ENCODE measurements at regions not wholly inside any gene's neighbourhood (a gene's known extent, or its start where the extent isn't known, plus 50 kb on each side); places are given as distances from the start of the nearest gene placed in this dataset.
A peak's percentile ranks its signal among the peaks of the same experiment; 100 is the strongest.

DNA sequence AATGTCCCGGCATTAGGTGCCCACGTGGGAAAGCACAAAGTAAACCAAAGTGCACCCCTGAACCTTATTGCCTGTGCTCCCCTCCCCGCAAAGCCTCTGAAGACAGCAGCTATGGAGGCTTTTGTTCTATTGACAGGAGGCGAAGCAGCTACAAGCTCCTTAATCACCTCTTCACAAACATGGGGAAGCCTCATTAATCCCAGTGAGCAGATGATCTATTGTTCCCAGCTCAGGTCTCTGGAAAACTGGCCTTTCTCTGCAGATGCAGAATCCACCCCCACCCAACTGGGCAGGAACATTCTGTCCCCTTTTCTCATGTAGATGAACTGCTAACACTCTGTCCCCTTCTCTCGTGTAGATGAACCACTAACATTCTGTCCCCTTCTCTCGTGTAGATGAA is 190.5 kb upstream of the CSF3R start:
- DNase-seq = no peak

DNA sequence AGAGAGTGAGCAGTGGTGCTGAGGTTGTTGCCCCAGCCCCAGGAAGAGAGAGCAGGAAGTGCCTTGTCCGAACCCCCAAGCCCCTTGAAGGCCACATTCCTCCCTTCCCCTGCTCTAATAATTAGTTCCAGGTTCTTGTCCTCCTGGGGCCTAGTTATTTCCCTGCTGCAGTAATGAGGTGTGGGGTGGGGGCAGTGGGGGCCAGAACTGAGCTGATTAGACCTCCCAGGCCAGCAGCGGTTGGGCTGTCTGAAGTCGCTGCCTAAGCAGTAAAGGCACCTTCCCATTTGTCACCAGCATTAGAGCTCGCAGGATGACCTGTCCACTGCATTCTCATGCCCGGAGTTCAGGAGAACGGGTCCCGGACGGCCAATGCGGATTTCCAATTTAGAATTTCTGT is 186.5 kb upstream of the CSF3R start:
- no peak for DNase-seq

DNA sequence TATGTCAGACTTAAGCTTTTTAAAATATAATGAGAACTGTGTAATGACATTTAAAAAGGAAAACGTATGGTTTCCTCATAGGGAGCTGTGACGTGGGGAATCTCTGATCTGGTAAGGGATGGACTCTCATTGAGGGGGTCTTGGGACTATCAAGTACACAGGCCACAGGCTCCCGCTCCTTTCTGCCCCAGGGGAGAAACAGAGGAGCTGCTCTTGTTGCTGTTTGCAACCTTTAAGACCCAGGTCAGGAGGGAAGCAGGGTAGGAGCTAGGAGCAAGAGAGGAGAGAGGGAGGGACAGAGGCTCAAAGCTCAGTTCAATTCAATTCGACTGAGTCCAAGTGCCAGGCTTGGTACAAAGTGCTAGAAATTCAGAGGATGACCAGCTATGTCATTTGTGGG is 185.1 kb upstream of the CSF3R start:
- no peak for DNase-seq

DNA sequence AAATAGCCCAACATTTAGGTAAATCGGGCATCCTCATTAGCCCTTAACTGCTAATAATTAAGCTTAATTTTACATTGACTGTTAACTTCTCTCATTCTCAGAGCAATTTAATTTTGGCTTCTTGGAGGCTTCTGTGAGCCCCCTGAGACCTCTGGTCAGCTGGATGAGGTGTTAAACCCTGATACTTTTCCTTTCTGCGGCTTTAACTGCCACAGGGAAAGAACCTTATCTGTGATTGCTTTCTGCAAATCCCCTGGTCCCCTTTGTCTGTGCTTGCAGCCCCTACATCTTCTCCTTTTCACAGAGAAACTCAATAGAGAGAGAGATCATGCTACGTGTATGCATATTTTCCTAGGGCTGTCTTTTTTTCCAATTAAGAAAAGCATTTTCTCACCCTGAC is 184.5 kb upstream of the CSF3R start:
- DNase-seq = no peak

DNA sequence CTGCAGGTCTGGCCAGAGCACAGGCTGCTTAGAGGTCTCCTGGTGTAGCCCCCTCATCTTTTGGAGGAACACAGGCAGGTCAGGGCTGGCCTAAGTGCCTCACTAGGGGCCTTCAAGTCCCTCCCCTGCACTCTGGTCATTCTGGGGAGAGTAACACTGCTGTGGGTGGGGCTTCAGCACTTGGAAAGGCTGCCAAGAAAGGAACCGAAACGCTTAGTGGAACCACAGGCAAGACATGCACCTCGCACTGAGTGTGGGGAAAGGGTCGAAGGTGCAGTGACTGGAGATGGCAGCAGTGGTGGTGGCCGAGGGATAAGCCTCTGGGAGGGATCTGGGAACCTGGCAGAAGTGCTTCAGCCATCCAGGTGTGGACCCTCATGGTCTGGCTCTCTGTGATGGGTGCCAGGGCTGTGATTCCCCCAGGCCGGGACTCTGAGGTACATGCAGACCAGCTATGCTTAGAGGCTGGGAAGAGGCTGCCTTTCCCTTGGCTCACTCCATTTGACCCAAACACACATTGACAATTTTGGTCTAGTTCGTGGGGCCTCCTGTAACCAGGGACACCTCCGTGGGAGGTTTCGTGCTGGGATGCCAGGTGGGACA is 182.9 kb upstream of the CSF3R start:
- DNase-seq = no peak

DNA sequence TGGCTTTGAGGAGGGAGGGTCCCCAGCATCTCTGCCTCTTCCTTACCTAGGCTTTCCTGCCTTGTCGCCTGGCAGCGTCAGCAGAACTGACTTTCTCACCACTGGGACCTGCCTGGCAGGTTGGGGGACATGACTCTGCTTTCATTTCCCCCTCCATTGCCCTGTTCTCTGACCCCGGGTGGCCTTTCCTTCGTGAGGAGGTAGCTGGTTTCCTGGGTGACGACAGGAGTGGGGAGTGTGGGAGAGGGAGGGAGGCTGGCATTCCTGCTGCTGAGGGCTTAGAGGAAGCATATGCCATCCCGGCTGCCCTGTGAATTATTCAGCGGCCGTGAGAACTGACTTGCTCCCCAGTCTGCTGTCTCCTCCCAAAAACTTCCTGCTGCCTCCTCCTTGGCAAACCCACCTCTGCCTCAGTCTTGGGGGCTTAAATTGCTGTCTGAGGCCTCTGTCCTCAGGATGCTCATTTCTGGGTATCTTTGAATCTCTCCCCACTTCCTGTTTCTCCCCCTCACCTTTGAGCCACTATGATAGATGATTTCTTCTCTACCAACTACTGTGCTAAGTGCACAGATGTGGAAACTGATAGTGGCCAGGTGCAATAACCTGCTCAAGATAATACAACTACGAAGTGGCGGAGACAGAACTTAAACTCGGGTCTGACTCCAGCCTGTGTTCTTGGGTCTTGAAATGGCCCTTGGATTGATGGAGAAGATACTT is 182.0 kb upstream of the CSF3R start:
- DNase-seq = no peak

DNA sequence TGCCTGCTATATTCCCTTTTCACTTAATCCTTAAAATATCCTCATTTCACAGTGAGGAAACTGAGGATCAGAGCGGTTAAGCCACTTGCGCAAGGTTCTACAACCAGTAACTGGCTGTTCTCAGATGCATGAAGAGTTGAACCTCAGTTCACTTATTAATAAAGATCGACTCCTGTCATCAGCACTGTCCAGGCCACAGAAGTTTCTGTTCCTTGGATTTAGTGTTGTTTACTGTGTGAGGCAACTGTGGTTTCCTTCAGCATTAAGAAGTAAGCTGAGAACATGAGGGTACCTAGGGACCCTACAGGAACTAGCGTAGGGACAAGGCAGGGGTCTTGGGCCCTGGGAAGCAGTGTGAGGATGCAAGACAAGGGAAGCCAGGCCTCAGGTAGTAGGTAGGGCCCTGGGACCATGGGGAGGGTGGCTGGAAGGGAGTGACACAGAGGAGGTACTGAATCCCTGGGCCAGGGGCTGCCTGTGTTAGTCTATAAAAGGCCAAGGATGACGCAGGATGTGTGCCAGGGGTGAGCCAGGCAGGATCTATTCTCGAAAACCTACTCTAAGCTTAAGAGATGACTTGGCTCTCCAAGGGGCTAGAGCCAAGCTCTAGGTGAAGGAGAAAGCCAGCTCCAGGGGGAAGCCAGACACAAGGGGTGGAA is 181.2 kb upstream of the CSF3R start:
- DNase-seq = no peak

DNA sequence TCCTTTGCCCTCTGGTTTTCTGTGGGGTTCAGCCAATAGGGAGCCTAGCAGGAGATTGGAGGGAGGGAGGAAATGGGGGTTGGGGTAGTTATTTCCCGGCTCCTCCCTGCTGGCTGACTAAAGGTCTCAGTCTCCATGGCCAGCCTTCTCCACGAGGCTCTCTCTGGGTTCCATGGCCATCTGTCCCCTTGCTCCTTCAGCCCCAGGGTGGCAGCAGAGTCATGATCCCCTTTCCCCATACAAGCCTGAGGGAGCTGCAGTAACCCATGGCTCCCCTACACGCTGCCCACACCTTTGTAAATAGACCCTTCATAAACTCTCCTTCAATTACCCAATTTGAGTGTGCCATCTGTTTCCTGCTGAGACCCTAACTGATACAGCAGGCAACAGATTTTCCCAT is 176.1 kb upstream of the CSF3R start:
- no peak for DNase-seq

DNA sequence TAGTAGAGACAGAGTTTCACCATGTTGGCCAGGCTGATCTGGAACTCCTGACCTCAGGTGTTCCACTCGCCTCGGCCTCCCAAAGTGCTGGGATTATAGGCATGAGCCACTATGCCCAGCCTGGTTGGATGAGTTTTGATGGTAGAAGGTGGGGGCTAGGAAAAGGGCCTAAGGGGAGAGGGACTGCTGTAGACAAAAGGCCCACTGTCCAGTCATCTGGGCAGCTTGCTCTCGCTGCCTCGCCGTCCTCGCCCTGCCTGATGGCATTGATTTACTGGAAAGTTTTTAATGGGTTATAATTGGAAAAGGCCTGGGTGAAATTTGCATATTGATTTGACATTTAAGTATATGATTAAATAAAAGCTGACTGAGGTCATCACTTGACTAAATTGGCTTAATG is 175.1 kb upstream of the CSF3R start:
- DNase-seq = no peak

DNA sequence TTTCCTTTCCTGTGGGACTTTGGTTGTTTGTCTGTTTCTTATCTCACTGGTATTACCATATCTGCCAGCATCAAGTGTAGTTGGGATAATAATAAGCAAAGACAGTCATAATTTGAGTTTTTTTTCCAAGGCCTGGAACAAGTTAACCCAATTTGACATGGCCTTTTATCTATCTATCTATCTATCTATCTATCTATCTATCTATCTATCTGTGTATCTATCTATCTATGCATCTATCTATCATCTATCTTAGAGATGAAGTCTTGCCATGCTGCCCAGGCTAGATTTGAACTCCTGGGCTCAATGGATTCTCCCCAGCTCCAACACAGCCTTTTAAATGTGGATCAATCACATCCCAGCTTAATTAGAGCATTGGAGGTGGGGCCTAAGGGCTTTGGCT is 174.1 kb upstream of the CSF3R start:
- DNase-seq = no peak

DNA sequence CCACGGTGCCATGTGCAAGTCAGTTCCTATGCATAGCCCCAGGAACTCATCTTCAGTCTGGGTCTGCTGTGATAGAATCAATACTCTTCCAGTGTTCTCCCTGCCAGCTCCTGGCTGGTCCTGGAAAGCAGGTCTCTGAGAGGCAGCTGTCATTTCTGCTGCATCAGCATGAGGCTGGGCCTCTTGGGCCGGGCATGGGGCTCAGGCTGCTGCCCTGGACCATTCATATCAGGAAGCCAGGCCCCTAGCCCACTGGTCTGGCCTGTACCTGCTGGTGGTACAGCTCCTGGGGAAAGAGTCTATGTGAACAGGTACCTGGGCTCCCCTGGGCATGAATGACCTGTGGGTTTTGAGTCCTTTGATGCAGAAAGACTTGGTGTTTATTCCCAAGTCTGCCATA is 173.6 kb upstream of the CSF3R start:
- no peak for DNase-seq

DNA sequence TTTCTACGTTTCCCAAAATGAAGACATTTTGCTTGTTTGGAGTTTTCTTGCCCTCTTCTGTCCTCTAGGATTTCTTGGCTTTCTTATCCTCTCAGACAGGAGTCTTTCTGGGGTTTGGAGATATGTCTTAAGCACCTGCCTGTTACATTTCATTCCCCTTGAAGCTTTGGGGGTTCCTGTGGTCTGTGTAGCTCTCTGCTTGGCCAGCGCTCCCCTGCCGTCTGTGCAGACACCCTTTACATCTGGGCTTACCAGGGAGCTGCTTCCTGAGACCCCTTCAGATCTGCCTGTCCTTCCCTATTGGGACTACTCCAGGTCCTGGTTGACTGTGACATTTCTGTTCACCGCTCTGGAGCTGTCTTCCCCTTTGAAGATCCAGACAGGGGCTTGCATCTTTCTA is 171.9 kb upstream of the CSF3R start:
- no peak for DNase-seq

DNA sequence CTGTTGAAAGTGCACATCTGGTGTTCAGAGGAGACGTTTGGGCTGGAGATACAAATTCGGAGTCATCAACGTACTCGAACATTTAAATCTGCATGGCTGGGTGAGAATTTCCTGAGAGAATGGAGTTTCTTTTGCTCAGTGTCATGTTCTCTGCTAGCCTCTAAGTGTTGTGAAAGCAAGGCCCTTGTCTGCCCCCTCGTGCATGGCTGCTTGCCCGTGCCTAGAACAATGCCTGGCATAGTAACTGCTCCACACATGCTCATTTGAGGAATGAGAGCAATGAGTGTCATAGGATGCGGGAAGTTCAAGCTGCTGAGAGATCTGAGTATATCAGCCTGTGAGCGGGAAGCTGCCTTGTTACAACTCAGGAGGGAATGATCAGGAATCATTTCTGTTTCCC is 171.1 kb upstream of the CSF3R start:
- DNase-seq = no peak

DNA sequence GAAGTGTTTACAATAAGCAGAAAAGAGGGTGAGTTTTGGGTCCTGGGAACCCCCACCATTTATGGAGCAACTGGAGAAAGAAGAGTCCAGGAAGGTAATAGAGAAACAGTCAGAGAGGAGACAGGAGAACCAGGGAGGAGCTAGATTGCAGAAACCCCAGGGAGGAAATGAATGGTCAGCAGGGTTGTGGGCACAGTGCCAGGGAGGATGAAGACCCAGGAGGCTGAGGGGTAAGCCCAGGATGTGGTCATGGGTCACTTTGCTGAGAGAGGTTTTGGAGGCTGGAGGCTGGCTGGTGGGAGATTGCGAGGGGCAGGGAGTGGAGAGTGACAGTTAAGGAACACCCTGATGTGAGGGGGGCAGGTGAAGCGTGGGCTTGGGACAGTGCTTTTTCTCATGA is 169.9 kb upstream of the CSF3R start:
- DNase-seq = no peak

DNA sequence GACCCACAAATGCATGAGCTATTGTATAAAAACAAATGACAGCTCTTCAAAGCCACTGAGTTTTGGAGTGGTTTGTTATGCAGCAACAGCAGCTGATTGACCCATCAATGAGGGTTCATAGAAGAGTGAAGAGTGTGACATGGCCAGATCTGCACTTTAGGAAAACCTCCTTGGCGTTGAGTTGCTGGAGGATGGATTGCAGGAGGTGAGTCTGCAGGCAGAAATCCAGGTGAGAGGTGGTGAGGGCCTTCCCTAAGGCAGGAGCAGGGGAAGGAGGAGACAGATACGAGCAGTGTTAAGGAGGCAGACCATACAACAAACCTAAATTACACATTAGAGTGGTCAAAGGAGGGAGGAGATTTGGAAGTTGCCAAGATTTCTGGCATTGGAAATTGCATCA is 169.3 kb upstream of the CSF3R start:
- DNase-seq = no peak

DNA sequence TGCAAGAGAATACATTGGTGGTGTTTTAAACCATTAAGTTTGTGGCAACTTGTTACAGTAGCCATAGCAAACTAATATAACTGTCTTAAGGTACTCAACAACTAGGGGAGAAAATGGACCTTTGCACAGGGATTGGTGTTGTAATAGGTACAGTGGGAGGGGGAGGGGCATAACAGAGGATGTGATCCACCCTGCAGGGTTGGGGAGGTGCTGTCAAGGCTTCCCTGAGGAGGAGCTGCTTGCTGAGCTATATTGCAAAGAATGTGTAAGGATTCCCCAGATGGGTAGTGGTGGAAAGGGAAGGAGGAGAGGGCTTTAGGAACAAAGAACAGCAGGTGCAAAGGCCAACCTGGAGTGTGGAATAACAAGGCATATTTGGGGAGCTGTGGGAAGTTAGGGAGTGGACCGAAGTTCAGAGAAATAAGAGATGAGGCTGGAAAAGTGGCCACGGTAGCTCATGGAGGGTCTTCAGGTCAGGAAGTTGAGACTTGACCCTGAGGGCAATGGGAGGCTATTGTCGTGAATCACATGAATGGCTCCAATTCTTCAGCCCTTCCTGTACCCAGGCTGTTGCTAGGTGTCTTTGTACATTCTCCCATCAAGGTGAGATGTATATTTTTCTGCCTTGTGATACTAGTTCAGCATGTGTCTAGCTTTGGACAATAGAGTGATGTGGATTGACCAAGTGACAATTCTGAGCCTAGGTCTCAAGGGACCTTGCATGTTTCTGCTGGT is 168.6 kb upstream of the CSF3R start:
- no peak for DNase-seq

DNA sequence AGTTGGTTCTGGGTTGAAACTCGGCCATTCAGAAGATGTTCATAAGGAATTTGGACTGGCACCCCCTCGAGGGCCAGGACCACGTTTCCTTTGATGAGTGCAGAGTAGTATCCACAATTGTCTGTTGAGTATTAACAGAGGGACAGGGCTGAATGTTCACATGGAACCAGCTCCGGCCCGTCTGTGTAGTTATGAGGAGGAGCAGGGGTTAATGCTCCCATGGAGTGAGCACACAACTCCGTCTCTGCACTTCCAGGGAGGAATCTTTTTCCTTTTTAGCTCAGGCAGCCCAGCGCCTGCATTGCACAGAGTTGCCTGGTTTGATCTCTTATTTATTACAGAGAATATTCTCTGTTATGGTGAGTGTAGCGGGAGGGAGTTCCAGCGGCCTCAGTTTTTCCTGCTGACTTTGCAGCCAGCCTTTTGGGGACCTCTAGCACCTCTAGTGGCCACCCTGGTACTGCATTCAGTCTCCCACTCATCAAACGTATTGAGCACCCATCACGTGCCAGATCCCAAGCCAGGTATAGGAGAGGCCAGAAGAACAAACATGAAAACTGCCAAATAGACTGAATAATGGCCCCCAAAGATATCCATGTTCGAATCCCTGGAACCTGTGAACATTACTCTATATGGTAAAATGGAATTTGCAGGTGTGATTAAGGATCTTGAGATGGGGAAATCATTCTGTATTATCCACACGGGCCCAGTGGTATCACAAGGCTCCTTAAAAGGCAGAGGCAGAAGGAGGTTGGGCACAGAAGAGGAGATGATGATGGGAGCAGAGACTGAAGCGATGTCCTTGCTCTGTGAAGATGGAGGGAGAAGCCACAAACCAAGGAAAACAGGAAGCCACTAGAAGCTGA is 167.7 kb upstream of the CSF3R start:
- peak; percentile 6 to 35 for DNase-seq

DNA sequence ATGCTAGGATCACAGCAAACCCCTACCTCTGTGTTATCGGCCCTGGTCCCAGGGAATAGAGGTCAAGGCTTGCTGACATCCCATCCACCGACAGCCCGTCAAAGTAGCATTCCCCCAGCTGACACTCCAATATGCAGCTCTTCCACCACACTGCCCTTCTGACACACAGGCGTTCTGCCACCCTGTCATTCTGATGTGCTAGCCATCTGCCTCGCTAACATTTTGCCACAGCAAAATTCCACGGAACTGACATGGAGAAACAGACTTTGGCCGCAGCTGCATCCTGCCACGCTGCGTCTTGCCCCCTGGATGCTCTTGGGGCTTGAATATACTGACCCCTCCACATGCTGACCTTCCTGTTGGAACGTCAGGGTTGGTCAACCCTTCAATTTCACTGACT is 163.2 kb upstream of the CSF3R start:
- DNase-seq = no peak

DNA sequence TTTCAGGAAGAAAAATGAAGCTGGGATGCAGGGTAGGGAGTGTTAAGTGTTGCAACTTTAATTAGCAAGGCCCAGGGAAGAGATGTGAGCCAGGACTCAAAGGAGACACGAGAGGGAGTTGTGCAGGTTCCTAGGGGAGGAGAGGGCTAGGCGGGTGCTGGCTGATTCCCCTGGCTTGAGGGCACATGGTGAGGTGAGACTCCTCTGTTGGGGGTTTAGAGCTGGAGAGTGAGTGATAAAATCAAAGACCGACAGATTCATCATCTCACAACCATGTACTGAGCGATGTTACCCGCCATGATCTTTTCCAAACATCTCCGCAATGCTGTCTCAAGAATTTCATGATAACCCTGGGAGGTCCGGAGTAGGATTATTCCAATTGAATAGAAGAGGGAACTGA is 161.8 kb upstream of the CSF3R start:
- no peak for DNase-seq

DNA sequence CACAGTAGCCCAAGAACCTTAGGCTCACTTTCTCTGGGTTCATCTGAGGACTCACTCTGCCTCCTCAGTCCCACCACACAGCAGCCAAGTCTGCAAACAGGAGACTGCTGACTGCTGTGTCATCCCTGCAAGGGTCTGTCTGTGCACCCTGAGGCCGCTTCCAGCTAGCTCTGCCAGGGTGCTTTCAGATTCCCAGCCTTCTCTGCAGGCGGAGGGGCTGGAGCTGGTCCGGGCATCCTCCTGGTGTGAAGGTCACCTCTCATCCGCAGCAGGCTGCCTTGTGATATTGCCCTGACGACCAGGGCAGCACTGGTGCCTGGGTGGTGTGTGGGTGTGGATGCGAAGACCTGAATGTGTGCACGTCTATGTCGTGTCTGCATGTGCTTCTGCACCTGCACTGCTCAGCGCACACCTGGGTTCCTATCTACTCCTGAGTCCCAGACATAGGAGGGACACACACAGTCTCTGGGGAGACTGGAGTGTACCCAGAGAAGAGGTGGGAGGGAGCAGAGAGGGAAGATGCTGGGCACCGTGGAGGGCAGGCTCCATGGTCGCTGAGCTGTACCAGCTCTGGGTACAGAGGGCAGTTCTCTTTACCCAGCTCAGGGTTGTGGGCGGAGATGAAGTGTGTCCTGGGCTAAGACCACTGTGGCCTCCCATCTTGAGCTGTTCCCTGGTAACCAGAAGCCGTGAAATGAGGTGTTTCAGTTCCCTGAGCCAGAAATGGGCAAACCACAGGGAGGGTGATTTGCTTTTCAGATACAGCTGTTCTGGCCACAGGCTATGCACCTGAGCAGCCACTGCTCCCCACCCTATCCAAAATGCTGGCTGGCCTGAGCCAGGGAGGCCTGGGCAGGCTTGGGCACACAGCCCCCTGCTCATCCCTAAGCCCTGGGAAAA is 160.9 kb upstream of the CSF3R start:
- no peak for DNase-seq

DNA sequence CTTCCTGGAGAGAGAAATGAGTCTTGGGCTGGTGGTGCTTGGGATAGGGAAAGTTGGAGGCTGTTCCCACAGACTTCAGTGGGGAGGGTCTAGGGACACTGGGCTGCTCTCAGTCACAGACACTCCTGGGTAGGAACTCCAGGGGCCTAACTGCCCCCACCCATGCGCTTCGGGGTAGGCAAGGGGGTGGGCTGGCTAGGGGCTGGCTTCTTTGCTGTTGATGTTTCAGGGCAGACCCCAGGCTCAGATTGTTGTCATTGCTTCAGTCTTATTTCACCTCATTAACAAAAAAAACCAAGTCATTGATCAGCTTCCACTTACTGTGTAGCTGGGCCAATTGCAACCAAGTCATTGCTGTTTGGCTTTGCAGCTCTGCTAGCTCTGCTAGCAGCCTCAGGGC is 160.1 kb upstream of the CSF3R start:
- DNase-seq = no peak

DNA sequence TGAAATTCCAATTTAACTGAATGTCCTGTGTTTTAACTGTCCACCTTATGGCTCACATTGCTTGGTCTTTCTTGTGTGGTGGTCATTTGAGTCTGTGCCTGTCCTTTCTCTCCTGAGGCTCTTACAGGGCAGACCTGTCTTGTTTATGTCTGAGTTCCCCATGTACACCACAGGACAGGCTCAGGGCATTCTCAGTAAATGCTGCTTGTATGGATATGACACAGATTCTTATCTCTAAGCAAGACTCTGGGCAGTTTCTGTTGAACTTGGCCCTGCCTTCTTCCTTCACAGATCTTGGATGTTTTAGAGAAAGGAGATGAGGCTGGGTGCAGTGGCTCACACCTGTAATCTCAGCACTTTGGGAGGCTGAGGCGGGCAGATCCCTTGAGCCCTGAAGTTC is 159.1 kb upstream of the CSF3R start:
- no peak for DNase-seq

Measured in NCI-H1930 (cell line).